HepG2 (cell line): ENCODE measurements at regions not wholly inside any gene's neighbourhood (a gene's known extent, or its start where the extent isn't known, plus 50 kb on each side); places are given as distances from the start of the nearest gene placed in this dataset.

Experiments
- BRCA1 ChIP-seq: sonication (generic); formaldehyde crosslinking; IDR thresholded peaks from 2 replicates; pipeline ENCODE4 v1.4.0; 2020; ENCODE audit warnings: missing genetic modification reagents
- CTCF ChIP-seq: sonication (generic); formaldehyde crosslinking; IDR thresholded peaks from 2 replicates; pipeline ENCODE4 v1.5.0; 2020; ENCODE audit warnings: mild to moderate bottlenecking, missing genetic modification reagents, moderate library complexity
- HOXA9 ChIP-seq: sonication (generic); formaldehyde crosslinking; IDR thresholded peaks from 2 replicates; pipeline ENCODE4 v1.8.1; 2022; ENCODE audit warnings: missing genetic modification reagents, mild to moderate bottlenecking, moderate library complexity, borderline replicate concordance
- KDM1A ChIP-seq: IDR thresholded peaks from 2 replicates; pipeline ENCODE4 v1.6.1; 2016; ENCODE audit warnings: missing compliant biosample characterization
- NCOA2 ChIP-seq: sonication (generic); formaldehyde crosslinking; IDR thresholded peaks from 2 replicates; pipeline ENCODE4 v1.8.0; 2022; ENCODE audit warnings: inconsistent platforms
- PRPF4 ChIP-seq: fragments of 200-400 bp; formaldehyde crosslinking; IDR thresholded peaks from 2 replicates; pipeline ENCODE4 v1.6.1; 2016; ENCODE audit warnings: low read length, low read depth; ENCODE audit not compliant: poor library complexity, severe bottlenecking
- TAF1 ChIP-seq: sonication (generic); formaldehyde crosslinking; IDR thresholded peaks from 2 replicates; pipeline ENCODE4 v1.4.0; 2020; ENCODE audit warnings: missing genetic modification reagents
- U2AF1 ChIP-seq: fragments of 200-400 bp; formaldehyde crosslinking; optimal IDR thresholded peaks from 2 replicates; pipeline ENCODE3; 2017; ENCODE audit warnings: mild to moderate bottlenecking, low read depth, low read length
- ZNF251 ChIP-seq: sonication (generic); formaldehyde crosslinking; IDR thresholded peaks from 2 replicates; pipeline ENCODE4 v1.9.0; 2021; ENCODE audit warnings: mild to moderate bottlenecking, missing genetic modification reagents
- ZNF333 ChIP-seq: sonication (generic); formaldehyde crosslinking; IDR thresholded peaks from 2 replicates; pipeline ENCODE4 v1.4.0; 2020; ENCODE audit warnings: mild to moderate bottlenecking, missing genetic modification reagents, borderline replicate concordance
- ZNF724P ChIP-seq: sonication (generic); formaldehyde crosslinking; IDR thresholded peaks from 2 replicates; pipeline ENCODE4 v1.8.0; 2022; ENCODE audit warnings: missing genetic modification reagents, borderline replicate concordance

- TF ChIP-seq KDM1A (CRISPR knock-in tag) (no peak), BRCA1 (no peak), CTCF (CRISPR knock-in tag) (no peak), U2AF1 (no peak), NCOA2 (CRISPR knock-in tag) (no peak), ZNF251 (CRISPR knock-in tag) (no peak), ZNF333 (CRISPR knock-in tag) (no peak), TAF1 (CRISPR knock-in tag) (no peak), HOXA9 (CRISPR knock-in tag) (no peak), PRPF4 (no peak), ZNF724P (CRISPR knock-in tag) (no peak)
Observed at GRCh38 chr6:140979642-140980091, 1153.1 kb upstream of the GJE1 start.
